Rectal smooth muscle tissue (tissue), 1 donor: ENCODE measurements at regions not wholly inside any gene's neighbourhood (a gene's known extent, or its start where the extent isn't known, plus 50 kb on each side); places are given as distances from the start of the nearest gene placed in this dataset.

ENCODE experiments used
- H3K27ac ChIP-seq: one replicate; pipeline ENCODE4 v1.7.0; 2013; ENCODE audit warnings: low read depth, low read length, inconsistent platforms
- H3K27me3 ChIP-seq: one replicate; pipeline ENCODE4 v1.7.0; 2013; ENCODE audit warnings: low read length; ENCODE audit not compliant: control insufficient read depth, insufficient read depth
- H3K36me3 ChIP-seq: one replicate; pipeline ENCODE4 v1.7.0; 2013; ENCODE audit warnings: low read length; ENCODE audit not compliant: control insufficient read depth, insufficient read depth
- H3K4me1 ChIP-seq: one replicate; pipeline ENCODE4 v1.7.0; 2013; ENCODE audit warnings: low read length; ENCODE audit not compliant: control insufficient read depth, insufficient read depth
- H3K4me3 ChIP-seq: one replicate; pipeline ENCODE4 v1.7.0; 2013; ENCODE audit warnings: low read length
- H3K9ac ChIP-seq: one replicate; pipeline ENCODE4 v1.7.0; 2013; ENCODE audit warnings: low read length

- Histone ChIP-seq H3K9ac (no peak overlapping the region), H3K4me1 (peaks cover 19% of the 10 kb centered on the region), H3K27me3 (no peaks in the 10 kb centered on the region), H3K4me3 (no peak overlapping the region), H3K36me3 (no peaks in the 10 kb centered on the region), H3K27ac (no peak overlapping the region)
Measured at GRCh38 chr10:10792681-10793080, 225.0 kb upstream of the CELF2 start.

DNA sequence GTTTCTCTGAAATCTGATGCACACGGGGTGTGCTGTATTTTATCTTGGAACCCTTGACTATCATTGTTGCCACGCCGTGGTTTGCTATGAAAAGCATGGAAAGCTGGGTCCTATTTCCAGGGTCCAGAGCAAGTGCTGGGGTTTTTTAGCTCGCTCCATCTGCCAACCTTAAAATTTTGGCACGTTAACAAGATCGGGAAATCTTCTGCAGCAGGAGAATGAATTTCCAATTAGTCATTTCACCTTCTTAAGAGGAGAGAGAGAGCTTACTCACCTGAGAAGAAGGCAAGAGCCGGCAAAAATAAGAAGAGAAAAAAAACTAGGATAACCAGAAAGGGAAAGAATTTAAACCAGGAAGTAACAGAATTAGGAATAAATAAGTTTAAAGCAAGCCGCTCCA is 223.6 kb upstream of the CELF2 start:
- no peak overlapping the region for H3K27ac ChIP-seq
- peaks cover 23% of the 10 kb centered on the region for H3K4me1 ChIP-seq
- no peak overlapping the region for H3K9ac ChIP-seq
- no peaks in the 10 kb centered on the region for H3K27me3 ChIP-seq
- no peak overlapping the region for H3K4me3 ChIP-seq
- no peaks in the 10 kb centered on the region for H3K36me3 ChIP-seq

DNA sequence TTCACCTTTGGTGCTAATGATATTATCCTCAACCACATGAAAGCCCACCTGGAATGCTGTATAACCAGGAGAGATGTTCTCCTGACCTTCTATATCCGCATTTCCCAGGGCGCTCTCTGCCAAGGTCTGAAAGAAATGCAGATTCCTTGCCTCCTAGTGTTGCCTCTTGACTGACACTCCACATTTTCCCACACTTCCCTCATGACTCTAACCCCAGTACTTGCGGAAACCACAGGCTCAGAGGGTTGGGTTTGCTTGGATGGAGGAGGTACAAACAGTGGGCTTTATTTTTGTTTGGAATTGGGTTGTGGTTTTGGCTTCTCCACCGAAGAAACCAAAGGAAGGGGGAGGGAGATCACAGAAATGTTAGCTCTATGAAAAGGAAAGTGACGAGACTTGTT is 222.9 kb upstream of the CELF2 start:
- no peak overlapping the region for H3K9ac ChIP-seq
- H3K27ac ChIP-seq: no peak overlapping the region
- H3K4me1 ChIP-seq: peaks cover 23% of the 10 kb centered on the region
- no peak overlapping the region for H3K4me3 ChIP-seq
- no peaks in the 10 kb centered on the region for H3K27me3 ChIP-seq
- no peaks in the 10 kb centered on the region for H3K36me3 ChIP-seq

GRCh38 chr10:10796061-10796773 is 221.5 kb upstream of the CELF2 start:
- no peak overlapping the region for H3K9ac ChIP-seq
- H3K36me3 ChIP-seq: no peaks in the 10 kb centered on the region
- H3K27ac ChIP-seq: peak overlapping the region; percentile 88
- peak overlapping the region; percentile 51 for H3K4me3 ChIP-seq
- H3K27me3 ChIP-seq: no peaks in the 10 kb centered on the region
- peaks cover 23% of the 10 kb centered on the region for H3K4me1 ChIP-seq

GRCh38 chr10:10796774-10797415 is 220.8 kb upstream of the CELF2 start:
- H3K27me3 ChIP-seq: no peaks in the 10 kb centered on the region
- H3K27ac ChIP-seq: peak overlapping the region; percentile 88
- peak overlapping the region; percentile 51 for H3K4me3 ChIP-seq
- H3K4me1 ChIP-seq: peaks cover 23% of the 10 kb centered on the region
- H3K36me3 ChIP-seq: no peaks in the 10 kb centered on the region
- no peak overlapping the region for H3K9ac ChIP-seq

- H3K27ac ChIP-seq: peak overlapping the region; percentile 88
- H3K4me1 ChIP-seq: peaks cover 19% of the 10 kb centered on the region
- H3K4me3 ChIP-seq: peak overlapping the region; percentile 21
- H3K9ac ChIP-seq: no peak overlapping the region
- H3K27me3 ChIP-seq: no peaks in the 10 kb centered on the region
- no peaks in the 10 kb centered on the region for H3K36me3 ChIP-seq
Measured at GRCh38 chr10:10797513-10797912, 220.2 kb upstream of the CELF2 start.

DNA sequence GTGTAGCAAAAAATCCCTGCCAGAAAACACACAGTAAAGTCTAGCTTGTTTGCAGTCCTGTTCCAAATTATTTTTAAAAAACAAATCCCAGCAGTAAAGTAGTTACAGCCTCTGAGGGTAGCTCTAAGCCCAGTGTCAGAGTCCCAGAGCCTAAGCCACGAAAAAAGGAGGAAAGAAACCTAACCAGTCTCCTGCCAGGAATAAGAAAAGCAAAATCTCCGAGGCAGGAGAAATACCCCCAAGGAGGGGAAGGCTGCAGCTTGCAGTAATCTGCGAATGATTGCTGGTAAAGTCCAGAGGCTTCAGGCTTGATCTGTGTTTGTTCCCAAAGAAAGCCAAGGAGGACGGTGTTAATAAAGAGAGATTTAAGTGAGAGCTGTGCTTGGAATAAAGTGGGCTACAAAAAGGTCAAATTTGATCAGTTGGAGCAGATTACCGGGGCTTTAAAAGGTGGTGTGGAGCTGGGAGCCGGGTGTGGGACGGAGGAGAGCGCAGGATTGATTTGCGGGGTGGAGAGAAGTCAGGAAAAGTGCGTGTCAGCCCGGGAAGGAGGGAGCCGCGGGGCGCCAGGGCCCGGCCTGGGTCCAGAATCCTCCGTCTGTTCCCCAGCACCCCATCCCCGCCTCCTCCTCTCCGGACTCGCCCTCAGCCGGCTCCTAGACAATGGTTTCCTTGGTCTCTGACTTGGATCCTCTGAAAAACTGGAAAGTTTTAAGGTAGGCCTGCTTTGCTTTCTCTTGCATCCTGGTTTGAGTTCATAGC is 219.4 kb upstream of the CELF2 start:
- H3K4me3 ChIP-seq: peak overlapping the region; percentile 55
- H3K27me3 ChIP-seq: no peaks in the 10 kb centered on the region
- no peaks in the 10 kb centered on the region for H3K36me3 ChIP-seq
- H3K9ac ChIP-seq: peak overlapping the region; percentile 10
- H3K4me1 ChIP-seq: peaks cover 21% of the 10 kb centered on the region
- peak overlapping the region; percentile 88 for H3K27ac ChIP-seq

- peaks cover 21% of the 10 kb centered on the region for H3K4me1 ChIP-seq
- peak overlapping the region; percentile 88 for H3K27ac ChIP-seq
- peak overlapping the region; percentile 55 for H3K4me3 ChIP-seq
- no peaks in the 10 kb centered on the region for H3K36me3 ChIP-seq
- H3K27me3 ChIP-seq: no peaks in the 10 kb centered on the region
- H3K9ac ChIP-seq: peak overlapping the region; percentile 10
Measured at GRCh38 chr10:10798864-10799192, 218.8 kb upstream of the CELF2 start.

GRCh38 chr10:10800961-10801360 is 216.7 kb upstream of the CELF2 start:
- peaks cover 28% of the 10 kb centered on the region for H3K4me1 ChIP-seq
- no peak overlapping the region for H3K4me3 ChIP-seq
- no peak overlapping the region for H3K9ac ChIP-seq
- no peaks in the 10 kb centered on the region for H3K36me3 ChIP-seq
- no peaks in the 10 kb centered on the region for H3K27me3 ChIP-seq
- H3K27ac ChIP-seq: no peak overlapping the region

- peaks cover 15% of the 10 kb centered on the region for H3K4me1 ChIP-seq
- H3K27me3 ChIP-seq: no peaks in the 10 kb centered on the region
- no peaks in the 10 kb centered on the region for H3K36me3 ChIP-seq
- no peak overlapping the region for H3K9ac ChIP-seq
- H3K4me3 ChIP-seq: no peak overlapping the region
- H3K27ac ChIP-seq: peak overlapping the region; percentile 46
Measured at GRCh38 chr10:10803278-10803677, 214.4 kb upstream of the CELF2 start.

GRCh38 chr10:10804061-10804460 is 213.6 kb upstream of the CELF2 start:
- Histone ChIP-seq H3K27ac (peak overlapping the region; percentile 46), H3K27me3 (no peaks in the 10 kb centered on the region), H3K36me3 (no peaks in the 10 kb centered on the region), H3K4me3 (no peak overlapping the region), H3K9ac (no peak overlapping the region), H3K4me1 (peaks cover 15% of the 10 kb centered on the region)

DNA sequence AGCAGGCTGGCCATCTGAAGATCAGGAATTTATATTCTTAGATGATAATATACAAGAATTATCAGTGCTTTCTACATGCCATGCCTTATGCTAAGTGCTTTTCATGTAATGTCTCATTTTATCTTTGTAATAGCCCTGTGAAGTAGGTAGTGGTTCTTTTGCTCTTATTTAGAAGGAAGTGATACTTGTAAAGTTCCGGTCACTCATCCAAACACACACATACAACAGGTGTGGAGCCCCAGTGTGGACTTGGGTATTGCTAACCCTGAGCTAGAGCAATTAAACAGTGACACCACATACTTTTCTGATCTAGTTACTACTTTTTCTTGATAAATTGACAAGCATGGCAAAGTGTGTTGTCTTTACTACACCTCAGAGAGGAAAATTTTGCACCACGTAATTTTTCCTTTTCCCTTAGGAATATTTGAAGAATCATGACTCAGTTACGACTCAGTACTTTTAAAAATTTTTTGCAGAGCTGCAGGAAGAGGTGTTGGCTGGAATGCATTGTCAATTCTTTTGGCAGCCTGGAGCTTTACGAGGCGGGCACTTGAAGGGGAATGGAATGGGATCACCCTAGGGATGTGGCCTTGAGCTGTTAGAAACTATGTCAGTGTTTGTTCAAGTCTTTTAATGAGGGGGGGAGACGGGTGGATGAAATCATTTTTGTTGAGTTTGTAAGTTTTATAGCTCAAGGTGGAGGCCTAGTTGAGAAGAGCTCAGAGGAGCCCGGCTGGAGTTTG is 212.5 kb upstream of the CELF2 start:
- no peak overlapping the region for H3K4me3 ChIP-seq
- no peak overlapping the region for H3K9ac ChIP-seq
- H3K27me3 ChIP-seq: no peaks in the 10 kb centered on the region
- H3K36me3 ChIP-seq: no peaks in the 10 kb centered on the region
- H3K4me1 ChIP-seq: peaks cover 15% of the 10 kb centered on the region
- peak overlapping the region; percentile 46 for H3K27ac ChIP-seq
